Stimulated activated CD4-positive, alpha-beta T cell treated with anti-CD3 and anti-CD28 coated beads, Interleukin-15, amount 100 ng/mL, for 24 hours (primary cell): ENCODE measurements at regions not wholly inside any gene's neighbourhood (a gene's known extent, or its start where the extent isn't known, plus 50 kb on each side); places are given as distances from the start of the nearest gene placed in this dataset.
"Not testable (repeated sequence)": the region's sequence is repeated elsewhere in the genome, so short reads cannot be mapped to it uniquely, and the experiment has no call there.

Experiments used
- DNase-seq: peaks from one replicate; pipeline ENCODE4 v3.0.0-alpha.2; 2020

GRCh38 chr3:22714749-22715148 is 488.4 kb upstream of the UBE2E2 start:
- DNase-seq: no peak

DNA sequence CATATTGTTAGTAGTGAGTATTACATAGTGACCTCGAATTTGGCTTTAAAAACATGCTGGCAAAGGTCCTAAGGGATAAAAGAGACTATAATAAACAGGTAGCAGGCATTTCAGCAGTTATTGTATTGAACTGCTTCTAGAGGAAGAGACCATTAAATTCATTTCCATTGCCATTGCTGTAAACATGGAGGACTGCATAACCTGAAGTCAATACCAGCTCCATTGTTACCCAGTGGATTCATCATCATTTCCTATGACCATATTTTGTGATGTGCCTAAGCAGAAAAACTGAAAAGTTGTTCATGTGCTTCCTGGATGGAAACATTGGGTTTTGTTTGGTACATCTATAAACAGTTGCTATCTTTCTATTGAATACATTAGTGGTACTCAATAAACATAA is 482.5 kb upstream of the UBE2E2 start:
- DNase-seq: no peak

DNA sequence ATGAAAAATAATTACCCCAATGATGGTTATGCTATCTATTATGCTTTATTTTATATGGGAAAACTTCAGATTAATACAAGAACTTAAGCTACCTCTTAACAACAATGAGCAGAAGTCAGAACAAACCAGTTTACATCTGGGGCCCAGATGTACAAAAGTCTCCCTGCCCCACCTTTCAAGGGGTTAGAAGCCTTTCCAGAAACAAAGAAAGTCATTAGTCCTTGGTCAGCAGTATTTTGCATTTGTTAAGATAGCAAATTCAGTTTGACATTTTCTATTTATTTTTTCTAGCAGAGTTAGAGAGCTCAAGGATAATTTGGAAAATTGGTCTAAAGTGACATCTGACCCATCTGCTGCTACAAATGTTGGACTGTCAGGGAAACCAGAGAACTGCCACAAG is 478.7 kb upstream of the UBE2E2 start:
- no peak for DNase-seq

DNA sequence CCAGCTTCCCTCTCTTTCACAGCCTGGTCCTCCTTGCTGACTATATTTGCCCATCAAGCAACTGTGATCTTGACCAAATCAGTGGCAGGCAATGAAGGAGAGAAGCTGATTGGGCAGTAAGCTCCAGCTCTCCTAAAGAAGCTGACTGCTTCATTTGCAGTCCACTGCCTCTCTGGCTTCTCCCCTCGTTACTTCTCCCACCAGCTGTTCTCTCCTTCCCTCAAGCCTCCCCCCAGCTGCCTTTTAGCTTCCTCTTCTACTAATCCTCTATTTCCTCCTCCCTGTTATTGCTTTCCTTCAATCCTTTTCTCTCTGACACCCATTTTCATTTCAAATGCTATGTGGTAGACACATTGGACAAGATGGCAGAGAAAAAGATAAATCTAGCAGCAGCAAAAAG is 474.7 kb upstream of the UBE2E2 start:
- no peak for DNase-seq

DNA sequence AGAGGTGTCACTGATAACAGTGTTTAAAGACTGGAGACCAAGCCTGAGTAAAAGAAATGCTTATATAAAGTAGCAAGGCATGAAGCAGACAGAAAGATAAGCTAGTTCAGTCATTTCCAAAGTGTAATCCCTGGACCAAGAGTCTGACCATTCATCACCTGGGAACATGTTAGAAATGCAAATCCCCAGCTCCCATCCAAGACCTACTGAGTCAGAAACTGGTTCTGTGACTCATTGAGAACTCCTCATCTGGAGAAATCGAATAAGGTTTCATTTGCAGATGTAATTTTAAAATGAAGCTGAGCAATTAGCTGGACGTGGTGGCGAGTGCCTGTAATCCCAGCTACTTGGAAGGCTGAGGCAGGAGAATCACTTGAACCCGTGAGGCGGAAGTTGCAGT is 473.9 kb upstream of the UBE2E2 start:
- no peak for DNase-seq

DNA sequence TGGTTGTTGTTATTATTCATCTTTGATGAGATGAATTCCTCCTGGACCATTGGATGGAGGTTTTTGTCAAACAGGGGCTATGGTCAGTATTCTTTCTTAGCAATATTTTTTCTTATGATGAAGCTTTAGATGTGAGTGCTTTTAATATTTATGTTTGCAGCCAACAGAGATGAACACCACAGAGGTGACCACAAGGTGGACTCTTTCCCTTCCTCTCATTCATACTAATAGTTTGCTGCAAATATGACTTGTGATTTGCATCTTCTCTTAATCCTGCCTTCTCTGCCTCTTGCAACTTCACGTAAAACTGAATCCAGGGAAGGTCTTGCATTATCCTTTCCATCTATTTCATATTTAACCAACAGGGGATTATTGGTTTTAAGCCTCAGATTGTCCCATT is 473.1 kb upstream of the UBE2E2 start:
- DNase-seq: no peak

- no peak for DNase-seq
Measured at GRCh38 chr3:22730701-22731100, 472.4 kb upstream of the UBE2E2 start.

GRCh38 chr3:22731901-22732300 is 471.2 kb upstream of the UBE2E2 start:
- DNase-seq: no peak

DNA sequence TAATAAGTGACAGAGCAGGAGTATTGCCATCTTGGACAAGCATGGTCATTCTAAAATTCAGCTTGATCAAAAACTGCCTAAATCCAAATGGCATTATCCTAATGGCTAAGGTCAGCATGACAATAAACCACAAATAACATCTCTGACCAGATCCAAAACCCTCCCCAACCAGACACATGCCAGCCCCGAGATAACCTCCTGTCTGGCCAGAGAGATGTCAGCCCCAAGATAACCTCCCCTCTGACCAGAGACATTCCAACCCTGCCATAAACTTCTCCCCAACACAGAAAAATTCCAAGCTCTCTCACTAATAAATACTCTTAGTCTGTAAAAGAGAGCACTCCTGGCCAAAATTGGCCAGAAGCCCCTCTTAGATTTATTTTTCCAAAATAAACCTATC is 470.5 kb upstream of the UBE2E2 start:
- DNase-seq: no peak

- no peak for DNase-seq
Measured at GRCh38 chr3:22734207-22734606, 468.9 kb upstream of the UBE2E2 start.

GRCh38 chr3:22734756-22735155 is 468.4 kb upstream of the UBE2E2 start:
- DNase-seq: no peak

- DNase-seq: no peak
Measured at GRCh38 chr3:22735373-22735772, 467.8 kb upstream of the UBE2E2 start.

GRCh38 chr3:22743386-22743785 is 459.7 kb upstream of the UBE2E2 start:
- DNase-seq: not testable (repeated sequence)

- DNase-seq: no peak
Measured at GRCh38 chr3:22745321-22745720, 457.8 kb upstream of the UBE2E2 start.

- no peak for DNase-seq
Measured at GRCh38 chr3:22746221-22746620, 456.9 kb upstream of the UBE2E2 start.

DNA sequence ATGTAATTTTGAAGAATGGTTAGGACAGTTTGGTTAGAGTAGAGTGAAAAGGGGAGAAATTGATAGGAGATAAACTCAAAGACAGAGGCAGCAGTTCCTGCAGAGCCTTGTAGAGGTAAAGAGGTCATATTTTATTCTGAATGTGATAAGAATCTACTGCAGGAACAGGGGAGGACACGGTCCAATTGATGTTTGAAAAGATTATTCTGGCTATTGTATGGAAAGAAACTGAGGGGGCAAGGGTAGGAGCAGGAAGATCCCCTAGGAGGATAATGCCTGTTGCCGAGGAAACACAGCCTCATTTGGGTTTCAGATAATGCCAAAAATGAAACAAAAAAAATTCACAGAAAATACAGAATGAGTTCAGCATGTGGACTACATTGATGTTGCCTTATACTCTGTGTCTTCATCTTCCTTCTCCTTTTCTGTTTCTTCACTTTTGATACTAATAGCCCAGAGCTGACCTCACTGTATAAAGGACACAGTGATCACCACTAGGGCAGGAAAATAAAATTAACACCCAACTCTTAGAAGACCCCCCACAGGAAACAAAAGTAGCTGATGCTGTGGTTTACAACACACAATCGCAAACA is 454.6 kb upstream of the UBE2E2 start:
- DNase-seq: no peak

DNA sequence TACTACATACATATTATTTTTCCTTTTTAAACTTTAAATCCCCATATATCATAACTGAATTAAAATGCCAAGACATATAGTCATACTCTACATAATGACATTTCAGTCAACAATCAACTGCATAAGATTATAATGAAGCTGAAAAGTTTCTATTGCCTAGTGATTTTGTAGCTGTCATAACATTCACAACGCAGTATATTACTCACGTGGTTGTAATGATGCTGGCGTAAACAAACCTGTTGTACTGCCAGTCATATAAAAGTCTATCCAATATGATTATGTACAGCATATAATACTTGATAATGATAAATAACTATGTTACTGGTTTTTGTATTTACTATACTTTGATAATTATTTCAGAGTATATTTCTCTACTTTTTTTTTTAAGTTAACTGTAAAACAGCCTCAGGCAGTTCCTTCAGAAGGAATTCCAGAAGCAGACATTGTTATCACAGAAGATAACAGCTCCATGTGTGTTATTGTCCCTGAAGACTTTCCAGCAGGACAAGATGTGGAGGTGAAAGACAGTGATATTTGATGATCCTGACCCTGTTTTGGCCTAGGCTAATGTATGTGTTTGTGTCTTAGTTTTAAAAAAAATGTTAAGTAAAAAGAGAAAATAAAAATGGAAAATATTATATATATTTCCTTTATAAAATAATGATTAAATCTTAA is 443.4 kb upstream of the UBE2E2 start:
- DNase-seq: no peak

GRCh38 chr3:22765679-22766078 is 437.4 kb upstream of the UBE2E2 start:
- no peak for DNase-seq

GRCh38 chr3:22777834-22778233 is 425.3 kb upstream of the UBE2E2 start:
- no peak for DNase-seq

DNA sequence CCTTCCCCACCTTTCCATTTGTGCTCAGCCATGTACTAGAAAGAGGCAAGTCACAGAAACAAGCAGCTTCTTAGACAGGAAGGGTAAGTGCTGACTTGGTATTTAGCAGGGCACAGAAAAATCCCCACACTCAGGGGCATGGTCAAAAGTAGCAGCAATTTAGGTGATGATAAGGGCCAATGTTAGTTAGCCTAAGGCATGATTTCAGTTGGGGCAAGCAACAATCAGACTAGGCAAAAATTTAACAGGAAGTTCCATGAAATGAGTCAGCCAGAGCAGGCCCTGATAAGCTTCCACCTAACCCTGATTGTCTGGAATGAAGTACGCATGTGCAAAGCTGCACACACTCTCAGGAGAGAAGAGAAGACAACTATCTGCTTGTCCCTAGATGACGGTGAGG is 423.4 kb upstream of the UBE2E2 start:
- no peak for DNase-seq

- DNase-seq: no peak
Measured at GRCh38 chr3:22792533-22792932, 410.6 kb upstream of the UBE2E2 start.

GRCh38 chr3:22795917-22796316 is 407.2 kb upstream of the UBE2E2 start:
- no peak for DNase-seq

DNA sequence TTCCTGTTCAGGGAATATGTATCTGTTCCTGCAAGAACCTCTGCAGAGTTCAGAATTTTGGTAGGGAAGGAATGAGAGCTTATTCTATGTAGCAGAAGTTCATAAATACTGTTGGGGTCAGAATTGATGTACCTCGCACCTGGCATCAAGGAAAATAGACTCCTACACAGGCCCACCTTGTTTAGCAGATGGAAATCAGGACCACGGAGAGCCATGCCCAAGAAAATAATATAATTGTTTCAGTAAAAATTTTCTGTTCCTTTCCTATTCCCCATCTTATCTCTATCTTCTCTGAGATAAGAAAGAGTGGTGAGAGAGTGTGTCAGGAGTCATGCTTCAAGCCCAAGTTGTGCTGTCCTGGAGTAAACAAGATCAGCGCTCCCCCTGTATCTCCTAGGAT is 404.7 kb upstream of the UBE2E2 start:
- DNase-seq: no peak

DNA sequence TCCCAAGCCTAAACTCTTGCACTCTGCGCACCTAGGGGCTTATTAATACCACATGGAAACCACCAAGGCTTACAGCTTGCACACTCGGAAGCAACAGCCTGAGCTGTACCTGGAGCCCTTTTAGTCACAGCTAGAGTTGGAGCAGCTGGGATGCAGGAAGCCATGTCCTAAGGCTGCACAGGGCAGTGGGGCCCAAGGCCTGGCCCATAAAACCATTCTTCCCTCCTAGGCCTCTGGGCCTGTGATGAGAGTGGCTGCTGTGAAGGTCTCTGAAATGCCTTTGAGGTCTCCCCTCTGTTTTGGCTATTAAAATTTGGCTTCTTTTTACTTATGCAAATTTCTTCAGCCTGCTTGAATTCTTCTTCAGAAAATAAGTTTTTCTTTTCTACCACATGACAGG is 383.9 kb upstream of the UBE2E2 start:
- no peak for DNase-seq

DNA sequence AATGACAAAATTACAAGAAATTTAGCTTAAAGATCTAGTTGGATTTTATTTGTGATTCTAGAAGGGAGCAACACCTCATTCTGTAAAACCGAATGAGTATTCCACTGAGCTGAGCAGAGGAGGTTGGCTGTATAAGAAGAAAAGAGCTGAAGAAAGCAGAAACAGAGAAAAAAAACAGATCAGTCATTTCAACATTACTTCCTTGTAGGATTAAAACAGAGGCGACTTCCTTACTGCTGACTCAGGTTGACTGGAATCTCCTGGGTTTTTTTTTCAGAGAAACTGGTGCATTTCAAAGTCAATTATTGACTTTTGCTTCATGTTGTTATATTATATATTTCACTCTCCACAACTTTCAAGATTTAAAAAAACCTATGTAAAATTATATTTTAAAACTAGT is 368.1 kb upstream of the UBE2E2 start:
- DNase-seq: no peak
